A549 (cell line): ENCODE measurements at regions not wholly inside any gene's neighbourhood (a gene's known extent, or its start where the extent isn't known, plus 50 kb on each side); places are given as distances from the start of the nearest gene placed in this dataset.
A peak's percentile ranks its signal among the peaks of the same experiment; 100 is the strongest.

Source experiments
- ATAC-seq, 2 experiments: fragments of 200-7000 bp in 1 of 2; fragments of >200 bp in 1 of 2; cut with Nextera tagmentation in 1 of 2; cut with Tn5 transposase in 1 of 2; 3 replicates each; pipeline versions ENCODE4 v1.8.0 to v1.9.1; 2018 to 2020; ENCODE audit warnings: mild to moderate bottlenecking in 1 of 2, moderate library complexity in 1 of 2
- CTCF ChIA-PET: fragments of 300-600 bp; sonication (Branson Sonifier 250); formaldehyde crosslinking; extraction: SDS; loops from one replicate; lab custom pipeline; 2021; ENCODE audit warnings: antibody characterized with exemption, inconsistent platforms; lab: Yijun Ruan, JAX
- POLR2A ChIA-PET: fragments of 350-600 bp; formaldehyde crosslinking; extraction: SDS; loops from one replicate; lab custom pipeline; 2021; ENCODE audit warnings: antibody characterized with exemption, inconsistent platforms; lab: Yijun Ruan, JAX
- DNase-seq, 2 experiments: peaks; one replicate each; pipeline versions ENCODE4 v3.0.0 to v3.0.0-alpha.2; 2011 to 2016; ENCODE audit warnings: low read depth in 1 of 2, low spot score in 1 of 2
- FAIRE-seq: peaks from 2 replicates; lab custom pipeline; 2011; peaks lifted over from hg19 to GRCh38; lab: Jason Lieb, UNC
- H3K27ac ChIP-seq, 2 experiments: fragments of >200 bp; sonication (Bioruptor Twin); formaldehyde crosslinking; 3 replicates each; pipeline ENCODE4 v1.5.1; 2016 to 2017
- H3K4me1 ChIP-seq: fragments of >200 bp; sonication (Bioruptor Twin); formaldehyde crosslinking; 3 replicates; pipeline ENCODE4 v1.6.1; 2016
- H3K4me2 ChIP-seq: fragments of >200 bp; sonication (Bioruptor Twin); formaldehyde crosslinking; 3 replicates; pipeline ENCODE4 v1.6.1; 2016
- H3K4me3 ChIP-seq: fragments of >200 bp; sonication (Bioruptor Twin); formaldehyde crosslinking; 3 replicates; pipeline ENCODE4 v1.5.1; 2016
- H3K9me3 ChIP-seq: fragments of >200 bp; sonication (Bioruptor Twin); formaldehyde crosslinking; 3 replicates; pipeline ENCODE4 v1.6.1; 2016
- CHD2 ChIP-seq: fragments of 150-350 bp; IDR thresholded peaks from 2 replicates; pipeline ENCODE4 v1.6.1; 2014; ENCODE audit warnings: low read length; ENCODE audit not compliant: partially characterized antibody
- EHMT2 ChIP-seq: fragments of 200-600 bp; sonication (generic); IDR thresholded peaks from 2 replicates; pipeline ENCODE4 v1.6.1; 2016; ENCODE audit warnings: antibody characterized with exemption, low read depth, mild to moderate bottlenecking, moderate library complexity
- ESRRA ChIP-seq: fragments of 150-350 bp; IDR thresholded peaks from 2 replicates; pipeline ENCODE4 v1.6.1; 2014; ENCODE audit warnings: mild to moderate bottlenecking, low read length, borderline replicate concordance
- FOSL2 ChIP-seq, 2 experiments: fragments of 450-650 bp in 1 of 2; fragments of >200 bp in 1 of 2; sonication (Bioruptor Twin) in 1 of 2; formaldehyde crosslinking; IDR thresholded peaks; 2 replicates each; pipeline versions ENCODE4 v1.5.0 to v1.6.1; 2016 to 2020; ENCODE audit warnings: mild to moderate bottlenecking in 1 of 2, moderate library complexity in 1 of 2
- HOXA7 ChIP-seq: fragments of 250-450 bp; sonication (Bioruptor Pico); IDR thresholded peaks from 2 replicates; pipeline ENCODE4 v1.5.0; 2020; ENCODE audit warnings: mild to moderate bottlenecking, moderate library complexity
- KDM1A ChIP-seq: fragments of 200-600 bp; sonication (generic); IDR thresholded peaks from 2 replicates; pipeline ENCODE4 v1.6.1; 2016; ENCODE audit warnings: low read depth, mild to moderate bottlenecking
- MAFK ChIP-seq: fragments of 450-650 bp; IDR thresholded peaks from 2 replicates; pipeline ENCODE4 v1.6.1; 2014; ENCODE audit not compliant: partially characterized antibody
- MAZ ChIP-seq: fragments of 150-350 bp; IDR thresholded peaks from 2 replicates; pipeline ENCODE4 v1.6.1; 2014; ENCODE audit warnings: antibody characterized with exemption, low read depth, low read length, borderline replicate concordance
- MYC ChIP-seq: IDR thresholded peaks from 2 replicates; pipeline ENCODE4 v1.6.1; 2012; ENCODE audit warnings: mild to moderate bottlenecking, inconsistent platforms, low read length, improper control_type of control experiment, borderline replicate concordance
- NFE2L2 ChIP-seq: fragments of 150-350 bp; conservative IDR thresholded peaks from 2 replicates; pipeline ENCODE4 v1.6.1; 2014; ENCODE audit warnings: low read length
- RAD21 ChIP-seq, 2 experiments: fragments of >200 bp in 1 of 2; sonication (Bioruptor Twin) in 1 of 2; formaldehyde crosslinking in 1 of 2; IDR thresholded peaks in 1 of 2; conservative IDR thresholded peaks in 1 of 2; 2 replicates in 1 of 2; 3 replicates in 1 of 2; pipeline ENCODE4 v1.6.1; 2012 to 2018; ENCODE audit warnings: inconsistent platforms in 1 of 2
- SMC3 ChIP-seq: fragments of >200 bp; sonication (Bioruptor Twin); formaldehyde crosslinking; IDR thresholded peaks from 3 replicates; pipeline ENCODE4 v1.6.1; 2018; ENCODE audit warnings: inconsistent platforms
- SREBF2 ChIP-seq: fragments of 450-650 bp; IDR thresholded peaks from 2 replicates; pipeline ENCODE4 v1.6.1; 2014; ENCODE audit warnings: mild to moderate bottlenecking, moderate library complexity
- TFCP2L1 ChIP-seq: fragments of 250-450 bp; sonication (Bioruptor Pico); IDR thresholded peaks from 2 replicates; pipeline ENCODE4 v1.5.0; 2021; ENCODE audit warnings: mild to moderate bottlenecking
- TP53 ChIP-seq: fragments of 250-450 bp; sonication (Bioruptor Pico); IDR thresholded peaks from 2 replicates; pipeline ENCODE4 v1.5.0; 2021; ENCODE audit warnings: mild to moderate bottlenecking, moderate library complexity
- ZFP36 ChIP-seq: fragments of 450-650 bp; IDR thresholded peaks from 2 replicates; pipeline ENCODE4 v1.6.1; 2014; ENCODE audit warnings: borderline replicate concordance; ENCODE audit not compliant: partially characterized antibody
- WGBS: methylation state at CpG from one replicate; pipeline ENCODE4 v1.1.6; 2017; ENCODE audit errors: missing lambda C conversion rate; 5-methylcytosine and 5-hydroxymethylcytosine counted together
- TF ChIP-seq, protein P1 (sequence below): fragments of >200 bp; sonication (Bioruptor Twin); formaldehyde crosslinking; IDR thresholded peaks from 3 replicates; pipeline ENCODE4 v1.6.1; 2016
- TF ChIP-seq, protein P2 (sequence below): fragments of 250-450 bp; sonication (Bioruptor Pico); IDR thresholded peaks from 2 replicates; pipeline ENCODE4 v1.5.0; 2020; ENCODE audit warnings: low read depth, mild to moderate bottlenecking, moderate library complexity
- TF ChIP-seq, protein P3 (sequence below): fragments of 450-650 bp; IDR thresholded peaks from 2 replicates; pipeline ENCODE4 v1.6.1; 2014; ENCODE audit warnings: antibody characterized with exemption
- TF ChIP-seq, protein P4 (sequence below): fragments of >200 bp; sonication (Bioruptor Twin); formaldehyde crosslinking; IDR thresholded peaks from 2 replicates; pipeline ENCODE4 v1.6.1; 2016

DNA sequence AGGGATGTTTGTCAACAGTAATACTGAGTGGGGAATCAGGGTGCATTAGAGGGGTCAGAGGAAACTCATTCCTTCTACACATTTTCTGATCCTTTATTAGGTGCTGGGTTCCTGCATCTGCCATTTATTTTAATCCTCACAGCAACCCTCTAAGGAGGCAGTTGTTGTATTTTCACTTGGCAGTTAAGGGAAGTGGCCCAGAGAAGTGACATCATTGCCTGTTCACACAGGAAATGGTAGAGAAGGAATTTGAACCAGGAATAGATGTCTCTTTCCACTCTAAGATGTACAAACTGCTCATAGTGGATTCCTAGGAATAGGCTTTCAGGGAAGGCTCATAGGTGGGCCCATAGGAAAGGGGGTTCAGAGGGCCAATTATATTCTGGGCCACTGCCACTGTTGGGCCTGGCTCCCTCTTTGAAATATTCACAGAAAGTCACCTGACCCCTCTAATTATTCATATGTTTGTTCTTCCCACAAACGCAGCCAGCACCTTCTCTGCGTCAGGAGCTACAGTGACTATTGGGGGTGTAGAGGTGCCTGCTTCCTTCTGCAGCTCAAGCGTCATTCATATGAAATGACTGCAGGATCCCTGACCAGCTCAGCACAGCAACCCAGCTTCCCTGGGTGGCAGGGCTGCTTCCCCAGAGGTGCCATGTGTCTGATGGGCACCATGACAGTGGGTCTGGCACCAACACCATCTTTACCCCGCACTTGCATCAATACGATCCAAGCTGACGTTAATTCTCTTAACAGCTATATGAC lies 163.9 kb upstream of the SMAD3 start:
- ChIA-PET CTCF (interaction anchor here (0.8 to 17.6 kb wide), 8 partner anchors 16 to 50 kb away, joined by 3 to 261 read pairs (median 10); no protein-coding TSS in a partner anchor), POLR2A (interaction anchor here (1.0 kb wide), 1 partner anchor 30 kb away, joined by 6 read pairs; no protein-coding TSS in a partner anchor)
- Histone ChIP-seq H3K4me3 (no peak overlapping the region), H3K9me3 (peaks cover 11% of the 10 kb centered on the region), H3K4me2 (peak overlapping the region; percentile 11; the same call in 1 of the 3 replicates), H3K27ac (peak overlapping the region; percentile 1 to 61; a peak in 3 of 6 replicates), H3K4me1 (peaks cover 29% of the 10 kb centered on the region)
- 89% methylated on average over 6 of the region's 6 CpGs for WGBS
- DNase-seq, result peak in 1 of 2 experiments; percentile 45
- no peak for FAIRE-seq
- ATAC-seq, result no peak
- no peak for TF ChIP-seq EHMT2
- no peak for TF ChIP-seq SMC3
- no peak for TF ChIP-seq ZFP36
- no peak for TF ChIP-seq MAFK

DNA sequence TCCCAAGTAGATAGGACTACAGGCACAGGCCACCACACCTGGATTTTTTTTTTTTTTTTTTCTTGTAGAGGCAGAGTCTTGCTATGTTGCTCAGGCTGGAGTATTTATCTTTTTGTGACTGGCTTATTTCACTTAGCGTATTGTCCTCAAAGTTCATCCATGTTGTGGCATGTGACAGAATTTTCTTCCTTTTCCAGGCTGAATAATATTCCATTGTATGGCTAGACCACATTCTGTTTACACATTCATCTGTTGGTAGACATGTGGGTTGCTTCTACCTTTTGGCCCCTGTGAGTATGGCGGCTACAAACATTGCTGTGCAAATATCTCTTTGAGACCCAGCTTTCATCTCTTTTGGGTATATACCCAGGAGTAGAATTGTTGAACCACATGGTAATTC lies 160.2 kb upstream of the SMAD3 start:
- TF ChIP-seq TFCP2L1 (no peak), NFE2L2 (no peak), FOSL2 (IDR thresholded peaks at IDR 0.05) (no peak), FOSL2 (CRISPR knock-in tag; IDR thresholded peaks at IDR 0.05) (no peak), TP53 (CRISPR knock-in tag) (no peak), SMC3 (no peak), ESRRA (no peak), MAZ (no peak), KDM1A (no peak), MYC (no peak), CHD2 (no peak), EHMT2 (no peak)
- TF ChIP-seq, protein P1, sequence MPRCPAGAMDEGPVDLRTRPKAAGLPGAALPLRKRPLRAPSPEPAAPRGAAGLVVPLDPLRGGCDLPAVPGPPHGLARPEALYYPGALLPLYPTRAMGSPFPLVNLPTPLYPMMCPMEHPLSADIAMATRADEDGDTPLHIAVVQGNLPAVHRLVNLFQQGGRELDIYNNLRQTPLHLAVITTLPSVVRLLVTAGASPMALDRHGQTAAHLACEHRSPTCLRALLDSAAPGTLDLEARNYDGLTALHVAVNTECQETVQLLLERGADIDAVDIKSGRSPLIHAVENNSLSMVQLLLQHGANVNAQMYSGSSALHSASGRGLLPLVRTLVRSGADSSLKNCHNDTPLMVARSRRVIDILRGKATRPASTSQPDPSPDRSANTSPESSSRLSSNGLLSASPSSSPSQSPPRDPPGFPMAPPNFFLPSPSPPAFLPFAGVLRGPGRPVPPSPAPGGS, result no peak
- TF ChIP-seq, protein P2, sequence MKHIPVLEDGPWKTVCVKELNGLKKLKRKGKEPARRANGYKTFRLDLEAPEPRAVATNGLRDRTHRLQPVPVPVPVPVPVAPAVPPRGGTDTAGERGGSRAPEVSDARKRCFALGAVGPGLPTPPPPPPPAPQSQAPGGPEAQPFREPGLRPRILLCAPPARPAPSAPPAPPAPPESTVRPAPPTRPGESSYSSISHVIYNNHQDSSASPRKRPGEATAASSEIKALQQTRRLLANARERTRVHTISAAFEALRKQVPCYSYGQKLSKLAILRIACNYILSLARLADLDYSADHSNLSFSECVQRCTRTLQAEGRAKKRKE (CRISPR knock-in tag), result no peak
- TF ChIP-seq, protein P3, sequence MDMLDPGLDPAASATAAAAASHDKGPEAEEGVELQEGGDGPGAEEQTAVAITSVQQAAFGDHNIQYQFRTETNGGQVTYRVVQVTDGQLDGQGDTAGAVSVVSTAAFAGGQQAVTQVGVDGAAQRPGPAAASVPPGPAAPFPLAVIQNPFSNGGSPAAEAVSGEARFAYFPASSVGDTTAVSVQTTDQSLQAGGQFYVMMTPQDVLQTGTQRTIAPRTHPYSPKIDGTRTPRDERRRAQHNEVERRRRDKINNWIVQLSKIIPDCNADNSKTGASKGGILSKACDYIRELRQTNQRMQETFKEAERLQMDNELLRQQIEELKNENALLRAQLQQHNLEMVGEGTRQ, result no peak
- TF ChIP-seq, protein P4, sequence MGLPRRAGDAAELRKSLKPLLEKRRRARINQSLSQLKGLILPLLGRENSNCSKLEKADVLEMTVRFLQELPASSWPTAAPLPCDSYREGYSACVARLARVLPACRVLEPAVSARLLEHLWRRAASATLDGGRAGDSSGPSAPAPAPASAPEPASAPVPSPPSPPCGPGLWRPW, result no peak
- H3K4me3 ChIP-seq, result no peak overlapping the region
- ChIA-PET CTCF (interaction anchor here (0.9 to 17.6 kb wide), 11 partner anchors 11 to 533 kb away, joined by 3 to 261 read pairs (median 4); no protein-coding TSS in a partner anchor), POLR2A (no interaction called here)
- no peak overlapping the region for H3K4me2 ChIP-seq
- FAIRE-seq (no peak), ATAC-seq (no peak), DNase-seq (no peak)
- WGBS, result 91% methylated on average over 2 of the region's 2 CpGs
- peaks cover 22% of the 10 kb centered on the region for H3K4me1 ChIP-seq
- H3K9me3 ChIP-seq, result peaks cover 11% of the 10 kb centered on the region
- H3K27ac ChIP-seq, result no peak overlapping the region

DNA sequence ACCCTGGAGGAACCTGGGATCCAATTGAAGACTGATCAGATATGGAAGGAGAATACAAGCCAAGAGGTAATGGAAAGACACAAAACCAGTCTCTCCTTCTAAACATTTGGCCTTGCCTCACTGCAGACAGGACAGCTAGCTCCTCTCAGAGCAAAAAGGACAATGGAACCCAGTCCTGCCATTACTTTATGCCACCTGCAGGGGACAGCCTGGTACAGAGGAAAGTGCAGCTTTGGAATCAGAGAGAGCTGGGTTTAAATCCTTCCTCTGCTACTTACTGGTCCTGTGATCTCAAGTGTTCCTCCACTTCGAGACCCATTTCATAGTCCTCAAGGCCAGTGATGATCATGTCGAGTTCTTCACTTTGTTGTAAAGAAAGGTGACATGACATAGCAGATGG lies 159.4 kb upstream of the SMAD3 start:
- CTCF ChIA-PET, result interaction anchor here (0.8 to 17.6 kb wide), 5 partner anchors 13 to 117 kb away, joined by 3 to 261 read pairs (median 6); no protein-coding TSS in a partner anchor
- Histone ChIP-seq H3K4me1 (peaks cover 22% of the 10 kb centered on the region), H3K9me3 (peaks cover 11% of the 10 kb centered on the region)
- TF ChIP-seq HOXA7 (no peak), NFE2L2 (no peak), RAD21 (conservative IDR thresholded peaks at IDR 0.05 in 1 of 2, IDR thresholded peaks at IDR 0.05 in 1 of 2) (peak in 1 of 2 experiments; percentile 56; a peak in 2 of 5 replicates), SREBF2 (no peak)
- TF ChIP-seq, all 56 proteins: peak for 1
- Histone ChIP-seq H3K4me2 (no peak overlapping the region), H3K4me3 (no peak overlapping the region), H3K27ac (no peak overlapping the region)
- POLR2A ChIA-PET, result no interaction called here
- ATAC-seq, result no peak
- 88% methylated on average over 2 of the region's 2 CpGs for WGBS
- DNase-seq, result peak in 1 of 2 experiments; percentile 49
- no peak for FAIRE-seq
